K562 (cell line): ENCODE measurements at regions not wholly inside any gene's neighbourhood (a gene's known extent, or its start where the extent isn't known, plus 50 kb on each side); places are given as distances from the start of the nearest gene placed in this dataset.

Experiments used
- CREM ChIP-seq: IDR thresholded peaks from 2 replicates; pipeline ENCODE4 v1.6.1; 2014; ENCODE audit warnings: antibody characterized with exemption, low read depth
- CTCF ChIP-seq, 3 experiments: IDR thresholded peaks in 2 of 3; conservative IDR thresholded peaks in 1 of 3; 2 replicates each; pipeline ENCODE4 v1.5.1; 2011 to 2012; ENCODE audit warnings: low read length in 3 of 3, mild to moderate bottlenecking in 3 of 3, control low read depth in 2 of 3, improper control_type of control experiment in 1 of 3, inconsistent platforms in 1 of 3, low read depth in 1 of 3, mixed read lengths in 1 of 3, moderate library complexity in 1 of 3; ENCODE audit not compliant: insufficient read depth in 2 of 3
- EWSR1 ChIP-seq: fragments of 450-650 bp; IDR thresholded peaks from 2 replicates; pipeline ENCODE4 v1.6.1; 2018; ENCODE audit warnings: borderline replicate concordance, mild to moderate bottlenecking, low read depth, moderate library complexity; ENCODE audit not compliant: partially characterized antibody

GRCh38 chr13:24036115-24036514 is 124.4 kb upstream of the SPATA13 start:
- TF ChIP-seq CTCF (IDR thresholded peaks at IDR 0.05 in 2 of 3, conservative IDR thresholded peaks at IDR 0.05 in 1 of 3; ENCODE audit: insufficient read depth in 2 of 3, low read depth in 1 of 3, low read length in 3 of 3) (no peak), EWSR1 (no peak), CREM (no peak)
